T47D (cell line): ENCODE measurements at regions not wholly inside any gene's neighbourhood (a gene's known extent, or its start where the extent isn't known, plus 50 kb on each side); places are given as distances from the start of the nearest gene placed in this dataset.

Experiments
- DNase-seq, 2 experiments: peaks; one replicate each; pipeline versions ENCODE4 v3.0.0 to v3.0.0-alpha.2; 2011 to 2012; ENCODE audit warnings: low read depth in 1 of 2, low spot score in 1 of 2
- JUND ChIP-seq: IDR thresholded peaks from 2 replicates; pipeline ENCODE4 v1.6.1; 2012; ENCODE audit warnings: low read depth
- in situ Hi-C: cut with HindIII; loops from 2 replicates; pipeline ENCODE4 v1.10.0; 2016; ENCODE audit warnings: low sequenced_read_pairs, low pct_unique_long_range_greater_than_20kb

- no peak for DNase-seq
- in situ Hi-C loops = no loop called here
- TF ChIP-seq JUND = no peak
Measured at GRCh38 chr17:6213859-6214258, 143.7 kb downstream of the WSCD1 start.

- in situ Hi-C loops = no loop called here
- TF ChIP-seq JUND = no peak
- DNase-seq = no peak
Measured at GRCh38 chr17:6212766-6213165, 142.6 kb downstream of the WSCD1 start.

- no peak for TF ChIP-seq JUND
- no peak for DNase-seq
- in situ Hi-C loops = no loop called here
Measured at GRCh38 chr17:6209829-6210228, 139.7 kb downstream of the WSCD1 start.

- in situ Hi-C loops = no loop called here
- DNase-seq = no peak
- TF ChIP-seq JUND = no peak
Measured at GRCh38 chr17:6208608-6209180, 138.5 kb downstream of the WSCD1 start.

- no peak for DNase-seq
- TF ChIP-seq JUND = no peak
- in situ Hi-C loops = no loop called here
Measured at GRCh38 chr17:6205525-6205924, 135.3 kb downstream of the WSCD1 start.

- no peak for DNase-seq
- in situ Hi-C loops = no loop called here
- no peak for TF ChIP-seq JUND
Measured at GRCh38 chr17:6205033-6205432, 134.9 kb downstream of the WSCD1 start.

- no peak for DNase-seq
- in situ Hi-C loops = no loop called here
- no peak for TF ChIP-seq JUND
Measured at GRCh38 chr17:6204203-6204722, 134.1 kb downstream of the WSCD1 start.

- no peak for TF ChIP-seq JUND
- no peak for DNase-seq
- in situ Hi-C loops = no loop called here
Measured at GRCh38 chr17:6196355-6196754, 126.2 kb downstream of the WSCD1 start.

GRCh38 chr17:6195123-6195522, 124.9 kb downstream of the WSCD1 start:
- no peak for TF ChIP-seq JUND
- in situ Hi-C loops = no loop called here
- no peak for DNase-seq

GRCh38 chr17:6191405-6192324, 121.5 kb downstream of the WSCD1 start:
- no peak for DNase-seq
- in situ Hi-C loops = no loop called here
- no peak for TF ChIP-seq JUND

GRCh38 chr17:6187836-6188235, 117.7 kb downstream of the WSCD1 start:
- DNase-seq = no peak
- no peak for TF ChIP-seq JUND
- in situ Hi-C loops = no loop called here

GRCh38 chr17:6186998-6187397, 116.8 kb downstream of the WSCD1 start:
- no peak for DNase-seq
- no peak for TF ChIP-seq JUND
- in situ Hi-C loops = no loop called here

- in situ Hi-C loops = no loop called here
- DNase-seq = no peak
- TF ChIP-seq JUND = no peak
Measured at GRCh38 chr17:6184508-6184907, 114.3 kb downstream of the WSCD1 start.
